Psoas muscle (tissue), 7 donors: ENCODE measurements at regions not wholly inside any gene's neighbourhood (a gene's known extent, or its start where the extent isn't known, plus 50 kb on each side); places are given as distances from the start of the nearest gene placed in this dataset.

Experiments
- ATAC-seq, 4 donors: fragments of 200-7000 bp; cut with Tn5 transposase; one replicate each; pipeline ENCODE4 v1.9.1; 2020; ENCODE audit warnings: moderate library complexity in 3 of 4, mild to moderate bottlenecking in 2 of 4
- DNase-seq, 2 donors: peaks; one replicate each; pipeline ENCODE4 v3.0.0-alpha.2; 2020
- H3K27ac ChIP-seq: fragments of 200-600 bp; one replicate; pipeline ENCODE4 v1.8.0; 2022
- H3K27me3 ChIP-seq, 3 donors: fragments of 200-600 bp in 1 of 3; one replicate each; pipeline versions ENCODE4 v1.6.1 to v1.8.0; 2013 to 2022; ENCODE audit warnings: low read length in 2 of 3, mild to moderate bottlenecking in 2 of 3, moderate library complexity in 1 of 3; ENCODE audit not compliant: insufficient read depth in 3 of 3
- H3K36me3 ChIP-seq, 2 donors: fragments of 200-600 bp in 1 of 2; one replicate each; pipeline versions ENCODE4 v1.6.1 to v1.8.0; 2013 to 2022; ENCODE audit warnings: low read depth in 1 of 2, mild to moderate bottlenecking in 1 of 2, moderate library complexity in 1 of 2; ENCODE audit not compliant: insufficient read depth in 1 of 2
- H3K4me1 ChIP-seq: fragments of 200-600 bp; one replicate; pipeline ENCODE4 v1.8.0; 2022
- H3K4me3 ChIP-seq: fragments of 200-600 bp; one replicate; pipeline ENCODE4 v1.8.0; 2022; ENCODE audit warnings: mild to moderate bottlenecking
- H3K9me3 ChIP-seq: fragments of 200-600 bp; one replicate; pipeline ENCODE4 v1.8.0; 2022
- CTCF ChIP-seq: fragments of 200-600 bp; IDR thresholded peaks from one replicate; pipeline ENCODE4 v1.8.0; 2022; ENCODE audit warnings: antibody characterized with exemption
- WGBS, 3 donors: extraction: QIAGEN DNeasy Blood & Tissue Kit; methylation state at CpG; one replicate each; pipeline versions ENCODE4 v1.1.6 to v1.1.7; 2013; 5-methylcytosine and 5-hydroxymethylcytosine counted together
- intact Hi-C, 2 donors: fragments of 100-400 bp; cut with DNase I; formaldehyde crosslinking; loops; one replicate each; pipeline versions ENCODE4 v1.11.0 to v1.14.2; 2022
- donor health status: healthy with polysubstance abuse.
- donor health status: DM: no; HTN: no; CAD: no; lungs with moderate emphysema.
- donor health status: Bipolar disorder and iron deficiency.
- donor health status: healthy.
- donor health status: DM: yes; HTN: yes; CAD: no.
- donor health status: DM: no; HTN: no; CAD: no.
- donor health status: DM: yes; HTN: yes; CAD: no.

- no peaks in the 10 kb centered on the region for H3K4me1 ChIP-seq
- intact Hi-C loops, result no loop called here
- no peak for TF ChIP-seq CTCF
- no peak for DNase-seq
- no peak overlapping the region for H3K4me3 ChIP-seq
- ATAC-seq, result no peak
- no peaks in the 10 kb centered on the region for H3K27me3 ChIP-seq
- 69 to 77% (median 76%) methylated on average over 3 of the region's 3 CpGs for WGBS, 3 donors
- no peaks in the 10 kb centered on the region for H3K9me3 ChIP-seq
- no peak overlapping the region for H3K27ac ChIP-seq
- H3K36me3 ChIP-seq, result no peaks in the 10 kb centered on the region
These were observed 1401.9 kb upstream of the FLRT2 start for GRCh38 chr14:84128050-84128449.

- TF ChIP-seq CTCF, result no peak
- ATAC-seq (no peak), DNase-seq (no peak)
- WGBS, 3 donors, result 62 to 77% (median 65%) methylated on average over 5 of the region's 5 CpGs
- H3K9me3 ChIP-seq, result no peaks in the 10 kb centered on the region
- H3K4me3 ChIP-seq, result no peak overlapping the region
- no peak overlapping the region for H3K27ac ChIP-seq
- H3K36me3 ChIP-seq, result no peaks in the 10 kb centered on the region
- intact Hi-C loops, result no loop called here
- H3K27me3 ChIP-seq, result no peaks in the 10 kb centered on the region
- H3K4me1 ChIP-seq, result no peaks in the 10 kb centered on the region
These were observed 1400.9 kb upstream of the FLRT2 start for GRCh38 chr14:84129007-84129406.

- Histone ChIP-seq H3K36me3 (no peaks in the 10 kb centered on the region), H3K4me3 (no peak overlapping the region), H3K9me3 (no peaks in the 10 kb centered on the region), H3K27ac (no peak overlapping the region), H3K27me3 (no peaks in the 10 kb centered on the region), H3K4me1 (no peaks in the 10 kb centered on the region)
- WGBS, 3 donors, result 53 to 67% (median 65%) methylated on average over 1 of the region's 1 CpG
- DNase-seq (no peak), ATAC-seq (no peak)
- intact Hi-C loops, result no loop called here
- TF ChIP-seq CTCF, result no peak
These were observed 1400.0 kb upstream of the FLRT2 start for GRCh38 chr14:84129941-84130340.

- no peaks in the 10 kb centered on the region for H3K4me1 ChIP-seq
- no peaks in the 10 kb centered on the region for H3K36me3 ChIP-seq
- H3K9me3 ChIP-seq, result no peaks in the 10 kb centered on the region
- intact Hi-C loops, result no loop called here
- DNase-seq (no peak), ATAC-seq (no peak)
- H3K4me3 ChIP-seq, result no peak overlapping the region
- no peaks in the 10 kb centered on the region for H3K27me3 ChIP-seq
- no peak for TF ChIP-seq CTCF
- no peak overlapping the region for H3K27ac ChIP-seq
These were observed 1398.0 kb upstream of the FLRT2 start for GRCh38 chr14:84131924-84132323.

- Histone ChIP-seq H3K4me1 (no peaks in the 10 kb centered on the region), H3K4me3 (no peak overlapping the region), H3K9me3 (no peaks in the 10 kb centered on the region), H3K27me3 (no peaks in the 10 kb centered on the region), H3K27ac (no peak overlapping the region), H3K36me3 (no peaks in the 10 kb centered on the region)
- 58 to 86% (median 66%) methylated on average over 2 of the region's 2 CpGs for WGBS, 3 donors
- no peak for TF ChIP-seq CTCF
- no peak for ATAC-seq
- no peak for DNase-seq
- intact Hi-C loops, result no loop called here
These were observed 1385.8 kb upstream of the FLRT2 start for GRCh38 chr14:84144166-84144565.
